HEK293T (cell line): ENCODE measurements at regions not wholly inside any gene's neighbourhood (a gene's known extent, or its start where the extent isn't known, plus 50 kb on each side); places are given as distances from the start of the nearest gene placed in this dataset.
"Not testable (repeated sequence)": the region's sequence is repeated elsewhere in the genome, so short reads cannot be mapped to it uniquely, and the experiment has no call there.

ENCODE experiments used
- ARNT ChIP-seq: fragments of 450-650 bp; IDR thresholded peaks from 2 replicates; pipeline ENCODE4 v1.6.1; 2017; ENCODE audit warnings: mild to moderate bottlenecking
- ELF4 ChIP-seq: fragments of 450-650 bp; IDR thresholded peaks from 2 replicates; pipeline ENCODE4 v1.6.1; 2017; ENCODE audit warnings: antibody characterized with exemption
- HDGF ChIP-seq: fragments of 450-650 bp; IDR thresholded peaks from 2 replicates; pipeline ENCODE4 v1.6.1; 2017; ENCODE audit warnings: antibody characterized with exemption, borderline replicate concordance

- TF ChIP-seq ARNT, ELF4, HDGF: not testable (repeated sequence)
Measured at GRCh38 chr5:67722582-67722981, 493.0 kb upstream of the PIK3R1 start.
